Stimulated activated CD4-positive, alpha-beta T cell treated with anti-CD3 and anti-CD28 coated beads, Interleukin-2, amount 100 ng/mL, for 48 hours (primary cell): ENCODE measurements at regions not wholly inside any gene's neighbourhood (a gene's known extent, or its start where the extent isn't known, plus 50 kb on each side); places are given as distances from the start of the nearest gene placed in this dataset.
"Not testable (repeated sequence)": the region's sequence is repeated elsewhere in the genome, so short reads cannot be mapped to it uniquely, and the experiment has no call there.

ENCODE experiments used
- DNase-seq, 2 donors: peaks; one replicate each; pipeline ENCODE4 v3.0.0-alpha.2; 2020

DNA sequence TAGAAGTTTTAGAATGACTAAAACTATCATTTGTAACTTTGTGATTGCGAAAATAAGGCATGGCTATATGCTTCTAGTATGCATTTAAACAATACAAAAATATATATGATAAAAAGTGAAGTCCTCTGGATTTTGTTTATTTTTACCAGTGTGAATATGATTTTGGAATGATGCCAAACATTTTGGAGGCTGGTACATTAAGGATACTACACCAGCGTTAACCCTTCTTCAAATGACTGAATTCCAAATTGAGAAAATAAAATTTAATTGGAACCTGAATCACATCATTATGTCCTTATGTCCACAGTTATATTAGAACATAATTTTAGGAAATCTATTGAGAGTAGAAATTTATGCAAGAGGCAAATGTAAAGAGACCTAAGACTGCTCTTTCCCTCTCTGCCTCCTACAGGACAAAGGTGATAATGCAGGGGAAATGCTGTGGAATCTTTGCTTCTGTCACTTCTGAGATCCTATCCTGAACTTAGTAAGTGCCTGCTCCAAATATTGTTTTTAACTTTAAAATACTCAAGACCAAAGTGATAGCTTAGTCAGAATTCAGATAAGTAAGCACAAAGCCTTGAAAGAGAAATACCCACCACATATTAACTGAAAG, 121.1 kb upstream of the NANOGP8 start:
- DNase-seq: peak in 1 of 2 donors; percentile 1

DNA sequence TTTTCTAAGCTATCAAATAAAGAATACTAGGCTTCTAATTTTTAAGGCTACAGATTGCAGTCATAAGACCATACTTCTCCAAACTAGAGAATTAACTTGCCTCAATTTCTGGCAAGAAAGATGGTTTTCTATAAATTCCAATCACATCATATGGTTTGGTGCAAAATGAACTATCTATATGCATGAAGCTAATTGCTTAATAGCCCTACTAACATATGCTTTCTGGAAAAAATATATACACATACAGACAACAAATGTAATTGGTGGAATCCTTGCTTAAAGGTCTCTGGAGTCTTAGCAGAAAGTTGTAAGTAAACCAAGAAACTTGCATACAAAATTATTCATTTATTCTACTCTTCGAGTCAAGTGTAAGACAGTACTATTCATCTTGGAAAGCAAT, 113.1 kb upstream of the NANOGP8 start:
- DNase-seq: no peak

- DNase-seq: no peak
Measured at GRCh38 chr15:35197754-35198153, 112.7 kb upstream of the NANOGP8 start.

GRCh38 chr15:35197306-35197705, 112.2 kb upstream of the NANOGP8 start:
- no peak for DNase-seq

GRCh38 chr15:35196273-35196672, 111.2 kb upstream of the NANOGP8 start:
- no peak for DNase-seq

DNA sequence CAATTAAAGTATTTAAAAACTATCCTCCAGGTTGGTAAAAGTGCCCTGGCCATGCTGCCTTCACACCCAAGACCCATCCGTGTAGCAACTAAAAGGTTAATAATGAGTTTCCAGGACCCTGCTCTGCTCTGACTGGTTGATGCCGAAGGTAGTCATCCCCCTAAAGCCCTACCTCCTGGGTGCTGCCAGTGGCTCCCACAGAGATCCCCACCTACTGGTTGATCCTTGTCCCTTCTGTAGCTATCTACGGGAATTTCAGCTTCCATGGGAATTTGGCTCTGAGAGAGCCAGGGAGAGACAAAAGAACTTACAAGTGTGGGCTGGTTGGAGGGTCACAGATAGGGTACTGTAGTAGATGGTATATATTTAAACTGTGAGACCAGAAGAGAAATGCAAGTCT, 110.6 kb upstream of the NANOGP8 start:
- no peak for DNase-seq

DNA sequence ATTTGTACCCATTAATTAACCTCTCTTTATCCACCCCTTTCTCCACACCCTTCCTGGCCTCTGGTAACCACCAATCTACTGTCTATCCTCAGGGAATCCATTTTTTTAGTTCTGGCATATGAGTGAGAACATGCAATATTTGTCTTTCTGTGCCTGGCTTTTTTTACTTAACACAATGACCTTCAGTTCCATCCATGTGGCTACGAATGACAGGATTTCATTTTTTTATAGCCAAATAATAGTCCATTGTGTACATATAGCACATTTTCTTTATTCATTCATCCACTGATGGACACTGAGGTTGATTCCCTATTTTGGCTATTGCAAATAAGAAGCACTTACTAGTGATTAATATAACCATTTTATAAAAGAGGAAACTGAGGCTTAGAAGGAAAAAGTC, 109.9 kb upstream of the NANOGP8 start:
- DNase-seq: no peak

DNA sequence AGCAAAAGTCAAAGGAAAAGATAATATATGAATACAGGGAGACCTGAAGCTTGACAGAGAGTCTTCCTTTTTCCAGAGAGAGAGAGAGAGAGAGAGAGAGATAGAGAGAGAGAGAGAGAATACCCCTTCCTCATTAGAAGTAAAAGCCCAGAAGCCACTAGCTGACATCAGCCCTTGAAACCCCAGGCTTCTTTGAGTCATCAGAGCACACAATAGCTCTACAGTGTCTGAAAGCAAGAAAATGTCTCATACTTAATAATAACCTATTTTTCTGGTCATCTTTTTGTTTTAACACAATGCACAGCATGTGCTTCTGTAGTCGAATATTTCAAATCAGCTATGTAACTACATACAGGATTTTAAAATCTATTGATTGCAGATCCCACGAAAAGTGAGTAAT, 109.2 kb upstream of the NANOGP8 start:
- no peak for DNase-seq

DNA sequence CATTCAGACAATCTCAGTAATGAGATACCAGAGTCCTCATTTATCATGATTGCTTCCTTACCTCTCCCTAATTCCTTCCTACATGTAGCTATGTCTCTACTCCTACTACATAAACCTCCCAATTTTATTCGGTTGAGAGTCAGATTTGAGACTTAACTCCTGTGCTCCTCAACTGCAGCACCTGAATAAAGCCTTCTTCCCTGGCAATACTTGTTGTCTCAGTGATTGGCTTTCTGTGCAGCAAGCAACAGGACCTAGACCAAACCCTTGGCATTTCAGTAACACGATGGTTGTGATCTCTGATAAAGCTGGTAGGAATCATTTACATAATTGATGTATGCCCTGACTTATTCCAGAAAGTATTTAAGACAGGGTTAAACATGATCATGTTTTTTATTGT, 106.7 kb upstream of the NANOGP8 start:
- DNase-seq: no peak

- no peak for DNase-seq
Measured at GRCh38 chr15:35186346-35186745, 101.3 kb upstream of the NANOGP8 start.

- no peak for DNase-seq
Measured at GRCh38 chr15:35184646-35185045, 99.6 kb upstream of the NANOGP8 start.

DNA sequence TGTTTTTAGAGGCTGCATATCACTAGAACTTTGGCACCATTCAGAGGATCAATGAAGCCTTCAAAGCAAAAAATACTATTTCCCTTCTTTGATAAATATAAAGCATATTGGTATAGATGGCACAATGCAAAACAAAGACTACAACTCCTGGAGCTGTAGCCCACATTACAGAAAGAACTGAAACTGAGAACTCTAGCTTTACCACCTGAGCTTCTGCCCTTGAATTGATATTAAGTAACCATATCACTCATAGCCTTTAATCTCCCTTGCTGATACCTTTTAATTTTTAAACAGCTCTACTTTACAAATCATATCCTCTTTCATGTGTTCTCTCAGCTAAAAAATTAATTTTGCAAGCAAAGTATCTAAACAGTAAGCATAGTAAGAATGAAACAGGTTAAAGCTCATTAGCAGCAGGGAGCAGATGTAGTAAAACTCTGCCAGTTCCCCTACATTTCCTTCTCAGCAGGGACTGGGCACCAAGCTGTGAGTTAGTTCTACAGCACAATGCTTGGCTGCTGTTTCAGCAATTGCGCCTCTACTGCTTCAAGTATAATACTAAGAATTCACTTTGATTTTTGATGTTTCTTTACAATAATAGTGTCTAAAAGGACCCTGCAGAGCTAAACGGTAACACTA, 97.9 kb upstream of the NANOGP8 start:
- no peak for DNase-seq

DNA sequence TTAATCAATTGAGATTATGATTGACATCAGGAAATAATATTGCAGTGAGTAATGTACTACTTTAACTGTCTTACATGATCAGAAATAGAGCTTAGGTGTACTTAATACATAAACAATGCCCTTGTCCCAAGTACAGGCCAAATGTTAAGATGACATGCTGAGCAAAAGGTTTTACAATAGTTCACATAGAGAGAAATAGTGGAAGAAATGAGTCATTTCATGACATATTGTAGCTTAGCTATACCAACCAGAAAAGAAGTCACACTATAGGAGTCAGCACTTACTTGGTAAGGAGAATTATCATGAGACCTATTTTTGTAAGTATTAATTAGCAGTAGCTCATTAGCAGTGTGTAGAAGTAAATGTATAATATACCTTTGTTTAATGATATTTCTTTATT, 96.4 kb upstream of the NANOGP8 start:
- DNase-seq: no peak

- no peak for DNase-seq
Measured at GRCh38 chr15:35179739-35180138, 94.6 kb upstream of the NANOGP8 start.

GRCh38 chr15:35178186-35178585, 93.1 kb upstream of the NANOGP8 start:
- not testable (repeated sequence) for DNase-seq

DNA sequence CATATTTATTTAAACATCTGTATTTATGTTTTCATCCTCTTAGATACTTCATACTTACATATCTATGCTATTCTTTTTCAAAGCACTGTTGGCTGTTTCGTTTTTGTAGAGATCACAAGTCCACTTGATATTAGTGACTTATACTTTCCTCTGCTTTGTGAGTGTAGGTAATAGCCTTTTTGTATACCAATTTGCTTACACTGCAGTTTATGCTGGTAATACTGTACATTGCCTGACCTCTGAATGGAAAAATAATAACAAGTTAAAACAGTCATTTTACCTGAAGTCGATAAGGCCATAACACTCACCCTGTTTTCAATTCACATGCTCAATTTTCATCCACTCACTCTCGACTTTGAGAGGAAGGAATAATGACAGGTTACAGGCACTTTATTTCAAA, 89.9 kb upstream of the NANOGP8 start:
- no peak for DNase-seq

- DNase-seq: no peak
Measured at GRCh38 chr15:35173444-35174118, 88.5 kb upstream of the NANOGP8 start.

GRCh38 chr15:35170207-35170606, 85.1 kb upstream of the NANOGP8 start:
- no peak for DNase-seq

DNA sequence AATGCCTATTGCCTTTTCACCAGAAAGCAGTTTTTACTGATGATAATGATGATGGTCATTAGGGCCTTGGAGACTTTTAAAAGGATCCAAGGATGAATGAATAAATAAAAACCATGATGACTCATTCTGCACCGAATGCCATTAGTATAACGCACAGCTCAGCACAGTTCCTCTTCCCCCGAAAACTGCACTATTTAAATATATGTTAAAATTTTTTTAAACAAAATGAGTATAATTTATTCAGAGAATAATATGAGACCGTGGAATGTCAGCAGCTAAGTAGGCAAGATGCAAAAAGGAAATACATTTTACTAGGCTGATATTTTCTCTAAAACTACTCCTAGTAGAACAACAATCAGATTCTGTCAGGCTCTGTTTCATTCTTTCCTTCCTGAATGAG, 83.4 kb upstream of the NANOGP8 start:
- DNase-seq: no peak

- no peak for DNase-seq
Measured at GRCh38 chr15:35167675-35168074, 82.6 kb upstream of the NANOGP8 start.

DNA sequence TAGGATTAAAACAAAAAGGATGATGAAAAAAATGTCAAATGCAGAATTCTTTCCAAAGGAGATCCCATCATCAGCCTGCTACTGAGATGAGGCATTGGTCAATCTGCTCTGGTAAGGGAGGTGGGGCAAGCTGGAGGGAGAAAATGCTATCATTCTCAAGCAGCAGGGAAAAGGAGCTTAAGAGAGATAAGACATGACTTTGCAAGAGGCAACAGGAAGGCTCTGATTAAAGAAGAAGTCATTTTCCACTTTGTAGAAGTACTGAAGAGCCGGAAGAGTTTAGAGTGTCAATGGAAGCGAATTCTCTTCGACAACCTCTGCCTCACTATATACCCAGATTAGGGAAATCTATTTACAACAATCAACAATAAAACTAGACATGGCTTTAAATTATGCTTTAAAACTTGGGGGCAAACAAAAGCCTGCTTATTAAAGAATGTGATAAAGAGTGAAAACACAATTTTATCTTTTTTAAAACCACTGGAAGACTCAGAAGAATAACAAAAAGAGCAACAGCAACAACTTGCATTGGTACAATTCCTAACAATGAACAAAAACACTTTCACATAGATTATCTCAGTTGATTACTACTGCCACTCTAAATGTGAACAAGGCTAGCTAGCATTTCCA, 81.8 kb upstream of the NANOGP8 start:
- no peak for DNase-seq

GRCh38 chr15:35161694-35162093, 76.6 kb upstream of the NANOGP8 start:
- no peak for DNase-seq

DNA sequence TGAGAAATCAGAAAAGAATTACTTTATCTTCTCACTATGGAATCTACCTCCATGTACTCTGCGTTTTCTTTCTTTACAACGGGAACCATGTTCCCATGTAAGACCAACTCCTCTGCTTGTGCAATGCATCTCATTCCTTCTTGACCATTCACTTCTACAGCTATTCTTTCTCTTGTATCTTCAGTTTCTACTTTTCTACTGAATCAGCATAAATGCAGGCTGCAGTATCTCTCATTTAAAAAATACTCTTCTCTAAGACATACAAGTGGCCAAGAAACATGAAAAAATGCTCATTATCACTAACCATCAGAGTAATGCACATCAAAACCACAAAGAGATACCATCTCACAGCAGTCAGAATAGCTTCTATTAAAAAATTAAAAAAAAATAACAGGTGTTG, 74.1 kb upstream of the NANOGP8 start:
- no peak for DNase-seq

DNA sequence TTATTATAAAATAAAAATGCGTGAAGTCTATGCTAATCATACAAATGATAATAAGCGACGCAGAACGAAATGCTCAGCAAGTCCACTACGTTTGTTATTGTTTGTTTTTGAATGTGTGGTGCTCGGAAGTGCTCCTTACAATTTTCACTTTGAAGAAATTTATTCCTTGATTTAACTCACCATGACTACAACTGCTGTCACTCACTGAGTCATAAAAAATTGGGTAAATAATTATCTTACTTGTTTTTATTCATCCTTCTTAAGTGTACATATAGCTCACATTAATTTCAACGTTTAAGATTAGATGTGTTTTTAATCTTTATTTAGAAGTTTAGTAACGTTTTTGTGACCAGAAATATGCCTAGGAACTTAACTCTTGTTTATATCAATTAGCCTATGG, 66.7 kb upstream of the NANOGP8 start:
- DNase-seq: no peak
